ENCODE measurements at regions not wholly inside any gene's neighbourhood (a gene's known extent, or its start where the extent isn't known, plus 50 kb on each side); places are given as distances from the start of the nearest gene placed in this dataset.

GRCh38 chr15:36232491-36232890 is 346.9 kb upstream of the CDIN1 start:
- H3K9me3 ChIP-seq (ENCODE audit: insufficient read depth, low read depth, low read length) = no peaks in the 10 kb centered on the region
- H3K27ac ChIP-seq (ENCODE audit: low read depth, low read length) = no peak overlapping the region
- FAIRE-seq = no peak
- H2AFZ ChIP-seq (ENCODE audit: low read depth, low read length) = no peak overlapping the region
- Mint-ChIP-seq H3K27me3 (ENCODE audit: low read depth, unreplicated experiment) (no peaks in the 10 kb centered on the region), H3K9me3 (ENCODE audit: unreplicated experiment) (no peaks in the 10 kb centered on the region), H3K4me3 (ENCODE audit: unreplicated experiment) (no peak overlapping the region), H3K27ac (ENCODE audit: unreplicated experiment) (no peak overlapping the region), H3K4me1 (ENCODE audit: low read depth, unreplicated experiment) (peaks cover 10% of the 10 kb centered on the region), H3K36me3 (ENCODE audit: low read depth, unreplicated experiment) (no peaks in the 10 kb centered on the region)
- no peaks in the 10 kb centered on the region for H3K27me3 ChIP-seq (ENCODE audit: insufficient read depth, low read length)
- no peak overlapping the region for H3K4me3 ChIP-seq (ENCODE audit: insufficient read depth, low read depth, low read length)
- no peak for DNase-seq (ENCODE audit: low read depth)
- H3K79me2 ChIP-seq (ENCODE audit: insufficient read depth, low read length) = no peaks in the 10 kb centered on the region
- no peaks in the 10 kb centered on the region for H4K20me1 ChIP-seq (ENCODE audit: insufficient read depth, low read length)
- no peak overlapping the region for H3K9ac ChIP-seq (ENCODE audit: low read length)
- H3K4me1 ChIP-seq (ENCODE audit: insufficient read depth, low read length) = no peaks in the 10 kb centered on the region
- TF ChIP-seq, protein P1, sequence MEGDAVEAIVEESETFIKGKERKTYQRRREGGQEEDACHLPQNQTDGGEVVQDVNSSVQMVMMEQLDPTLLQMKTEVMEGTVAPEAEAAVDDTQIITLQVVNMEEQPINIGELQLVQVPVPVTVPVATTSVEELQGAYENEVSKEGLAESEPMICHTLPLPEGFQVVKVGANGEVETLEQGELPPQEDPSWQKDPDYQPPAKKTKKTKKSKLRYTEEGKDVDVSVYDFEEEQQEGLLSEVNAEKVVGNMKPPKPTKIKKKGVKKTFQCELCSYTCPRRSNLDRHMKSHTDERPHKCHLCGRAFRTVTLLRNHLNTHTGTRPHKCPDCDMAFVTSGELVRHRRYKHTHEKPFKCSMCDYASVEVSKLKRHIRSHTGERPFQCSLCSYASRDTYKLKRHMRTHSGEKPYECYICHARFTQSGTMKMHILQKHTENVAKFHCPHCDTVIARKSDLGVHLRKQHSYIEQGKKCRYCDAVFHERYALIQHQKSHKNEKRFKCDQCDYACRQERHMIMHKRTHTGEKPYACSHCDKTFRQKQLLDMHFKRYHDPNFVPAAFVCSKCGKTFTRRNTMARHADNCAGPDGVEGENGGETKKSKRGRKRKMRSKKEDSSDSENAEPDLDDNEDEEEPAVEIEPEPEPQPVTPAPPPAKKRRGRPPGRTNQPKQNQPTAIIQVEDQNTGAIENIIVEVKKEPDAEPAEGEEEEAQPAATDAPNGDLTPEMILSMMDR (IDR thresholded peaks at IDR 0.05; ENCODE audit: insufficient read depth, low read depth, low read length) = no peak
- no peak for TF ChIP-seq EZH2 (IDR thresholded peaks at IDR 0.05; ENCODE audit: insufficient read depth, low read length)
- no peaks in the 10 kb centered on the region for H3K36me3 ChIP-seq (ENCODE audit: insufficient read depth, low read length)
- no peak overlapping the region for H3K4me2 ChIP-seq (ENCODE audit: low read length)

DNA sequence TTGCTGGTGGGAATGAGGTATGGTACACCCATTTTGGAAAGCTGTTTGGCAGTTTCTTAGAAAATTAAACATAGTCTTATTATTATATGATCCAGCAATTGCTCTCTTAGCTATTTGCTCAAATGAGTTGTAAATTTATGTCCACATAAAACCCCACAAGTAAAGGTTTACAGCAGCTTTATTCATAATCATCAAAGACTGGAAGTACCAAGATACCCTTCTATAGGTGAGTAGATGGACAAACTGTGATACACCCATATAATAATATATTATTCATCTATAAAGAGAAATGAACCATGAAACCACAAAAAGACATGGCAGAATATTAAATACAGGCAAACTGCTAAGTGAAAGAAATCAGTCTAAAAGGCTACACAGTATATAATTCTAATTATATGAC is 344.7 kb upstream of the CDIN1 start:
- no peak overlapping the region for H2AFZ ChIP-seq (ENCODE audit: low read depth, low read length)
- H3K4me1 Mint-ChIP-seq (ENCODE audit: low read depth, unreplicated experiment) = peaks cover 10% of the 10 kb centered on the region

GRCh38 chr15:36235173-36235572 is 344.3 kb upstream of the CDIN1 start:
- Mint-ChIP-seq H3K4me1 (ENCODE audit: low read depth, unreplicated experiment) (peaks cover 10% of the 10 kb centered on the region), H3K4me3 (ENCODE audit: unreplicated experiment) (no peak overlapping the region), H3K9me3 (ENCODE audit: unreplicated experiment) (peaks cover 5% of the 10 kb centered on the region), H3K27ac (ENCODE audit: unreplicated experiment) (no peak overlapping the region), H3K36me3 (ENCODE audit: low read depth, unreplicated experiment) (no peaks in the 10 kb centered on the region), H3K27me3 (ENCODE audit: low read depth, unreplicated experiment) (no peaks in the 10 kb centered on the region)
- Histone ChIP-seq H3K27ac (ENCODE audit: low read depth, low read length) (no peak overlapping the region), H3K4me1 (ENCODE audit: insufficient read depth, low read length) (no peaks in the 10 kb centered on the region), H3K4me2 (ENCODE audit: low read length) (no peak overlapping the region), H3K4me3 (ENCODE audit: insufficient read depth, low read depth, low read length) (no peak overlapping the region), H3K79me2 (ENCODE audit: insufficient read depth, low read length) (no peaks in the 10 kb centered on the region), H3K27me3 (ENCODE audit: insufficient read depth, low read length) (no peaks in the 10 kb centered on the region), H2AFZ (ENCODE audit: low read depth, low read length) (no peak overlapping the region), H4K20me1 (ENCODE audit: insufficient read depth, low read length) (no peaks in the 10 kb centered on the region), H3K9ac (ENCODE audit: low read length) (no peak overlapping the region), H3K9me3 (ENCODE audit: insufficient read depth, low read depth, low read length) (no peaks in the 10 kb centered on the region), H3K36me3 (ENCODE audit: insufficient read depth, low read length) (no peaks in the 10 kb centered on the region)
- FAIRE-seq (no peak), DNase-seq (ENCODE audit: low read depth) (no peak)
- TF ChIP-seq, protein P1 (IDR thresholded peaks at IDR 0.05; ENCODE audit: insufficient read depth, low read depth, low read length) = no peak
- TF ChIP-seq EZH2 (IDR thresholded peaks at IDR 0.05; ENCODE audit: insufficient read depth, low read length) = no peak

More for the DNA sequence above, 344.7 kb upstream of the CDIN1 start:
- Histone ChIP-seq H3K9ac (ENCODE audit: low read length) (no peak overlapping the region), H3K79me2 (ENCODE audit: insufficient read depth, low read length) (no peaks in the 10 kb centered on the region), H3K27me3 (ENCODE audit: insufficient read depth, low read length) (no peaks in the 10 kb centered on the region), H3K4me3 (ENCODE audit: insufficient read depth, low read depth, low read length) (no peak overlapping the region), H3K4me1 (ENCODE audit: insufficient read depth, low read length) (no peaks in the 10 kb centered on the region), H3K36me3 (ENCODE audit: insufficient read depth, low read length) (no peaks in the 10 kb centered on the region), H3K9me3 (ENCODE audit: insufficient read depth, low read depth, low read length) (no peaks in the 10 kb centered on the region), H4K20me1 (ENCODE audit: insufficient read depth, low read length) (no peaks in the 10 kb centered on the region), H3K4me2 (ENCODE audit: low read length) (no peak overlapping the region), H3K27ac (ENCODE audit: low read depth, low read length) (no peak overlapping the region)
- Mint-ChIP-seq H3K4me3 (ENCODE audit: unreplicated experiment) (no peak overlapping the region), H3K27ac (ENCODE audit: unreplicated experiment) (no peak overlapping the region), H3K27me3 (ENCODE audit: low read depth, unreplicated experiment) (no peaks in the 10 kb centered on the region), H3K9me3 (ENCODE audit: unreplicated experiment) (peaks cover 4% of the 10 kb centered on the region), H3K36me3 (ENCODE audit: low read depth, unreplicated experiment) (no peaks in the 10 kb centered on the region)
- TF ChIP-seq, protein P1 (IDR thresholded peaks at IDR 0.05; ENCODE audit: insufficient read depth, low read depth, low read length) = no peak
- no peak for TF ChIP-seq EZH2 (IDR thresholded peaks at IDR 0.05; ENCODE audit: insufficient read depth, low read length)
- no peak for DNase-seq (ENCODE audit: low read depth)
- FAIRE-seq = no peak

Measured in astrocyte (in vitro differentiated cells and primary cell).